GM21529 (cell line): ENCODE measurements at regions not wholly inside any gene's neighbourhood (a gene's known extent, or its start where the extent isn't known, plus 50 kb on each side); places are given as distances from the start of the nearest gene placed in this dataset.
"Not testable (repeated sequence)": the region's sequence is repeated elsewhere in the genome, so short reads cannot be mapped to it uniquely, and the experiment has no call there.

Experiments
- ATAC-seq: cut with Tn5 transposase; IDR thresholded peaks from one replicate; pipeline ENCODE4 v1.9.1; 2021; ENCODE audit not compliant: unreplicated experiment

DNA sequence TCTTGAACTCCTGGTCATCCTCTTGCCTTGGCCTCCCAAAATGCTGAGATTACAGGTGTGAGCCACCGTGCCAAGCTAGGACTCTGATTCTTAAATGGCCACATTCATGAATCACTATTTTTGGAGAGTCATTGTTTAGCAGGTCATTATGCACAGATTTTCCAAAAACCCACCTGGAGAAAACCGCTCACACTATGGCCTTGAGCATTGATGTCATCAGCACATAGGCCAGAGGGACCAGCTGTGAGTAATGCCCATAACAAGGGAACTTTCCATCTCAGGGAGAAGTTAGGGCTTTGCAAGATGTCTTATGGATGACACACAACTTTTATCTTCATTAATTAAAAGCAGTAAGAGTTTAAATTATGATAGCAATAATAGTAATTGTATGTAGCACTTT lies 86.4 kb upstream of the KIF5B start:
- no peak for ATAC-seq

DNA sequence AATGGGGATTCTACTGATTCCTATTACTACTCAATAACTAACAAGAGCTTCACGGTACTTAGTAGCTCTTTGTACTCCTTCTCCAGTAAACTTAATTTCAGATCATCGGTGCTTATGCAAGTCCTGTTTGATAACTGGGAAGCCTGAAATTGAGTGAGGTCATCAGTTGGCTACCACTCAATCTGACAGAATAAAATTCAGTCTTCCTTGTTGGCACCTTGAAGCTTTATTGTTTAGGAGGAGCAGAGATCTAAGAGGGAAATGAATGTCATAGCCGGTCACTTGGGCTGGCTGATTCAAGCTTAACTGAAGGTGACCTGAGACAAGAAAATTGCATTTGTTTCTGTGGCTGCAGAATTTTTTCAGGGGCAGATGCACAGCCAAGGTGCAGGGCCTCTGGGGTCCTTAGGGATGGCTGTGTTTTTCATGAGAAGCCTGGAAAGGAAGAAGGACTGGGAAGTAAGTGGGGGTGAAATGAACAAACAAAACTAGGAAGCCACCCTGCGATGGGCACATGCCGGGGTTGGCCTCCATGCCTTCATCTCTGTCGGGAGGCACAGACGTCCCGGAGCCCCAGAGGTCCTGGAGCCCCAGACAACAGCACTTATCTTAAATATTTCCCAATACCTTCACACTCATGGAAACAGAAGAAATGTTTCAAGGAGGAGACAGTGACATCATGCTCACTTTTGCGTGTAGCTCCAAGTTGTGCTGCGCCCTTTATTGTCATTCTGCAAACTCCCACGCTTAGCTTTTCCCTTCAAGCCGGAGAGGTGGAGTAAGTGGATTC lies 85.0 kb upstream of the KIF5B start:
- ATAC-seq, result no peak

- ATAC-seq, result no peak
Observed at GRCh38 chr10:32140403-32140802, 84.2 kb upstream of the KIF5B start.

GRCh38 chr10:32139223-32140073 lies 83.2 kb upstream of the KIF5B start:
- ATAC-seq, result no peak

GRCh38 chr10:32136927-32137326 lies 80.7 kb upstream of the KIF5B start:
- ATAC-seq, result not testable (repeated sequence)

DNA sequence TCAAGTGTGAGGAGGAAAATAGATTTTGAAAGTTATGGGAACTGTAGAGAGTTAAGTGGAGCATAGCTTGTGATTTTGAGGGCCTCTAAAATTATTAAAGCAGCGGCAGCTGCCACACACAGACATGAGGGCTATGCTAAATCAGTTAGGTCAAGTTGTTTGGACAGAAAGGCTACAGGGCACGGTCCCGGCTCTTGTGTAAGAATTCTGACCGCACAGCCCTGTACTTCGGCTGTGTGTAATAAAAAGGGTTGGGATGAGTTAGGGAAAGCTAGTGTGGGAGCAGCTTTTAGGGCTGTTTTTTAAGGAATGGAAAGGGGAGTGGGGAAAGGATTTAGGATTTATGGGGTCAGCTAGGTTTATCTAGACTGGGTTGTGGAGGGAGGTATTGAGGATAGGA lies 79.6 kb upstream of the KIF5B start:
- not testable (repeated sequence) for ATAC-seq

GRCh38 chr10:32132357-32132946 lies 76.2 kb upstream of the KIF5B start:
- no peak for ATAC-seq

GRCh38 chr10:32131388-32131787 lies 75.2 kb upstream of the KIF5B start:
- ATAC-seq, result no peak

GRCh38 chr10:32130788-32131187 lies 74.6 kb upstream of the KIF5B start:
- ATAC-seq, result no peak

DNA sequence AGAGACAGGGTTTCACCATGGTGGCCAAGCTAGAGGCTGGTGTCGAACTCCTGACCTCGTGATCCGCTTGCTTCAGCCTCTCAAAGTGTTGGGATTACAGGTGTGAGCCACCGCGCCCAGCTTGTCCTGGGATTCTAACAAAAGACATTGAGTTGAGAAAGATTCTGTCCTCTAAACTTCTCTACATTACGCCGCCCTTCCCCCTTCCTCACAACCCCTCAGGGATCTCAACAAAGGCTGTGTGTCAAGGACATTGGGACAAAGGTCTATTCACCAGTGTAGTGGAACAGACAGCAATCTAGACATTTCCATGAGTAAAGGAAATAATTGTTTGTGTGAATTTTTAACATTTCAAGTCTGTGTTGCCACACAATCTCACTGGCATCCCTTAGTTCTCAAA lies 68.8 kb upstream of the KIF5B start:
- no peak for ATAC-seq

GRCh38 chr10:32123021-32123420 lies 66.8 kb upstream of the KIF5B start:
- ATAC-seq, result no peak

DNA sequence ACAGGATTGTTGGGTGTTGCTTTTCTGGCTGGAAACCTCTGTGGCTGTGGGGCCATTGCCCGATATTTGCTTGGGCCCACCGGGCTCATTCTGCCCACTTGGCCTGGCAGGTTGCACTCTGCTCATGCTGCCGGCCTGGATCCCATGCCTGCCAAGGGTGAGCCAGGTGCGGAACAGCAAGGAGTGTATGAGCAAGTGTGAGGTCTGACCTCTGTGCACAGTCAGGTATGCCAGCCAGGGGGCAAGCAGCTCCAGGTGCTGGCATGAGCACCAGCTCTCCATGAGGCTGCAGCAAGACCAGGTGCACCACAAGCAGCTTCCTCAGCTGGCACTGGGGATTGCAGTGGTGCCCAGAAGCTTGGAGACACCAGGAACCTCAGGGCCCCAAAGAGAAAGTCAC lies 65.4 kb upstream of the KIF5B start:
- no peak for ATAC-seq

- no peak for ATAC-seq
Observed at GRCh38 chr10:32120147-32120546, 63.9 kb upstream of the KIF5B start.

DNA sequence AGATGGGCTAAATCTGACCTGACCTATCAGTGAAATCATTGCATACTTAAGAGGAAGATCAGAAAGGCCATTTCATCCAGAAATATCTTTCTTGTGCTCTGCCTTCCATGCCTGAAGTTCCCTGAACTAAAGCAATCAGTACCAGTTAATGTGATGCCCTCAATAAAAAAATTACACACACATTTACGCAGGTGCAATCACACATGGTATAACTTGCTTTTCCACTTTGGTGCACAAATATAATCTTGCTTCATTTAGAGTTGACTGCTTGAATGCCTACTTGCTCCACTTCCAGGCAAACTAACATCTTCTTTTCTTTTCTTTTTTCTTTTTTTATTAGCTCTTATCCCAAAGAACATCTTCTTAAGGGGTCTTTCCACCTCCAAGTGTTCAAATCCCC lies 58.3 kb upstream of the KIF5B start:
- ATAC-seq, result no peak

DNA sequence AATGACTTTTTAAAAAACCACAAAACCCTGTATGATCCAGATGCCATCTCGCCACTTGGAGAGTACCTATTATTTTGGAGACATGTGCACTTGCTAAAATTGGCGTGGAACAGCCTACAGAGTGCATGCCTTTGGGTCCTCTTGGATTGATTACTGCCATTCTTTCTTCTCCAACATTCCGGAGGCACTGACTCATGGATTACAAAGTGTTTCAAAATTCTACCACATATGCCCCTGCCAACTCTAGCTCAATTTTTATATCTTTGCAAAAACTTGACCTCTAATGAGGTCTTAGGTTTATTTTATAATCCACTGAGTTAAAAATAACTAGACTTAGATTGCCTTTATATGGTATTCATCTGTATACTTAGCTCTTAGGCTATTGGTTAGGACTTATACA lies 55.8 kb upstream of the KIF5B start:
- ATAC-seq, result no peak

DNA sequence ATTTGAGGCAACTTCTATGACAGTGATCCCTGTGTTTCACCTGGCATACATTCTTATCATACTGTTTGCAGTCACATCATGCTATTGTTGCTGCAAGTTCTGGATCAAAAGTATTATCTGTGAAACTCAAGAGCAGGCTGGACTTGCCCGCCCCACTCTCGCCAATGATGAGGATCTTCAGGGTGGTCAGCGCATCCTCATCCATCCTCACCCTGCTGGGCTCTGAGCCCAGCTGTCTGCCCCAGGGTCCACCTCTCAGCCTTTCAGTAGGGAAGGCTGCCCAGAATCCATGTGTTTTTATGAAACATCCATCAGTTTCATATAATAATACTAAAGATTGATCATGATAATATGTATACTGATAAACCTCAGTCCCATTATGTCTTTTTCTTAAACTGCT lies 55.4 kb upstream of the KIF5B start:
- ATAC-seq, result no peak

- no peak for ATAC-seq
Observed at GRCh38 chr10:32110790-32111189, 54.6 kb upstream of the KIF5B start.

- no peak for ATAC-seq
Observed at GRCh38 chr10:32109603-32110002, 53.4 kb upstream of the KIF5B start.
